GM10266 (cell line): ENCODE measurements at regions not wholly inside any gene's neighbourhood (a gene's known extent, or its start where the extent isn't known, plus 50 kb on each side); places are given as distances from the start of the nearest gene placed in this dataset.

ENCODE experiments used
- DNase-seq: peaks from one replicate; pipeline ENCODE4 v3.0.0; 2012; ENCODE audit errors: extremely low spot score
- CTCF ChIP-seq: IDR thresholded peaks from 2 replicates; pipeline ENCODE4 v1.5.1; 2012; ENCODE audit warnings: mild to moderate bottlenecking, low read depth; ENCODE audit not compliant: control insufficient read depth, insufficient read depth; ENCODE audit errors: missing control alignments

- no peak for TF ChIP-seq CTCF
- DNase-seq = no peak
Measured at GRCh38 chr13:89221557-89222158, 1550.5 kb downstream of the SLITRK5 start.

GRCh38 chr13:89227356-89227755, 1556.2 kb downstream of the SLITRK5 start:
- no peak for TF ChIP-seq CTCF

GRCh38 chr13:89238496-89238895, 1567.3 kb downstream of the SLITRK5 start:
- no peak for TF ChIP-seq CTCF
- no peak for DNase-seq

More at GRCh38 chr13:89227356-89227755, 1556.2 kb downstream of the SLITRK5 start:
- DNase-seq = no peak

GRCh38 chr13:89239361-89240127, 1568.4 kb downstream of the SLITRK5 start:
- DNase-seq = no peak

GRCh38 chr13:89255844-89256406, 1584.8 kb downstream of the SLITRK5 start:
- TF ChIP-seq CTCF = no peak
- no peak for DNase-seq

More at GRCh38 chr13:89239361-89240127, 1568.4 kb downstream of the SLITRK5 start:
- no peak for TF ChIP-seq CTCF

- no peak for TF ChIP-seq CTCF
- DNase-seq = no peak
Measured at GRCh38 chr13:89267734-89268133, 1596.6 kb downstream of the SLITRK5 start.

- no peak for TF ChIP-seq CTCF
- DNase-seq = no peak
Measured at GRCh38 chr13:89269737-89270136, 1598.6 kb downstream of the SLITRK5 start.
